ENCODE measurements at regions not wholly inside any gene's neighbourhood (a gene's known extent, or its start where the extent isn't known, plus 50 kb on each side); places are given as distances from the start of the nearest gene placed in this dataset.

DNA sequence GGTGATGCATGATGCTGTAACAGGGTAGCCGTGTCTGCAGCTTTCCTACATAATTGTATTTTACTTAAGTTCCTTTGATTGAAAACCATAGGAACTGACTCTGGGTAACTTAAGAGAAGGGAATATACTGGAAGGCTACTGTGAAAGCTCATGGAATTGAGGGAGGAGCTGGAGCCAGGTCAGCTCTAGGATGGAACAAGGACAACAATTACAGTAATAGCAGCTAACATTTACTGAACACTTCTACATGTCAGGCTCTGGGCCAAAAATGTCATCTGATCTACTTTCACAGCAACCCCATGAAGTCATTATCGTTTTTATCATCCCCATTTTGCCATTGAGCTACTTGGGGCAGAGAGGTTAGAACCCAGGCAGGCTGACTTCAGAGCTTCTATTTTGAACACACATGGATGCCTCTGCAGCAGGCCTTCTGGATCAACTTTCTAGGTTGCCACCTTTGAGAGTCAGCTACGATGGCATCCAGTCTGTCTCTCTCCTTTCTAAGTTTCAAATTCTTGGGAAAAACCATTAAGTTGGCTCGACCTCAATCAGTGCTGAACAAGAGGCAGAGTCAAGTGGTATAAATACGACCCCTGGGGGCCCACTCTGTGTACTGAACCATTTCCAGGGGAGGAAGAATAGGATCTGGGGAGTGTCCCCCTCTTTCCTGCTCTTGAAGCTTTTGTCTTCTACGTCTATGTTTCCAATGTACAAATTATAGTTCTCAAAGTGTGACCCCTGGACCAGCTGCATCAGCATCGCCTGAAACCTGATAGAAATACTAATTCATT lies 272.3 kb upstream of the PLPP4 start:
- TF ChIP-seq, protein P1, sequence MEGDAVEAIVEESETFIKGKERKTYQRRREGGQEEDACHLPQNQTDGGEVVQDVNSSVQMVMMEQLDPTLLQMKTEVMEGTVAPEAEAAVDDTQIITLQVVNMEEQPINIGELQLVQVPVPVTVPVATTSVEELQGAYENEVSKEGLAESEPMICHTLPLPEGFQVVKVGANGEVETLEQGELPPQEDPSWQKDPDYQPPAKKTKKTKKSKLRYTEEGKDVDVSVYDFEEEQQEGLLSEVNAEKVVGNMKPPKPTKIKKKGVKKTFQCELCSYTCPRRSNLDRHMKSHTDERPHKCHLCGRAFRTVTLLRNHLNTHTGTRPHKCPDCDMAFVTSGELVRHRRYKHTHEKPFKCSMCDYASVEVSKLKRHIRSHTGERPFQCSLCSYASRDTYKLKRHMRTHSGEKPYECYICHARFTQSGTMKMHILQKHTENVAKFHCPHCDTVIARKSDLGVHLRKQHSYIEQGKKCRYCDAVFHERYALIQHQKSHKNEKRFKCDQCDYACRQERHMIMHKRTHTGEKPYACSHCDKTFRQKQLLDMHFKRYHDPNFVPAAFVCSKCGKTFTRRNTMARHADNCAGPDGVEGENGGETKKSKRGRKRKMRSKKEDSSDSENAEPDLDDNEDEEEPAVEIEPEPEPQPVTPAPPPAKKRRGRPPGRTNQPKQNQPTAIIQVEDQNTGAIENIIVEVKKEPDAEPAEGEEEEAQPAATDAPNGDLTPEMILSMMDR (IDR thresholded peaks at IDR 0.05) = no peak
- TF ChIP-seq JUN (CRISPR knock-in tag; IDR thresholded peaks at IDR 0.05) (no peak), SMAD4 (CRISPR knock-in tag; IDR thresholded peaks at IDR 0.05) (no peak), NR2C2 (CRISPR knock-in tag; IDR thresholded peaks at IDR 0.05) (no peak), NR1H2 (CRISPR knock-in tag; IDR thresholded peaks at IDR 0.05) (no peak), ELF4 (CRISPR knock-in tag; IDR thresholded peaks at IDR 0.05; ENCODE audit: low read depth) (no peak), MYBL2 (CRISPR knock-in tag; IDR thresholded peaks at IDR 0.05) (no peak), RELA (CRISPR knock-in tag; IDR thresholded peaks at IDR 0.05; ENCODE audit: borderline replicate concordance) (no peak), ZNF138 (CRISPR knock-in tag; conservative IDR thresholded peaks at IDR 0.05) (no peak)
- TF ChIP-seq, protein P2, sequence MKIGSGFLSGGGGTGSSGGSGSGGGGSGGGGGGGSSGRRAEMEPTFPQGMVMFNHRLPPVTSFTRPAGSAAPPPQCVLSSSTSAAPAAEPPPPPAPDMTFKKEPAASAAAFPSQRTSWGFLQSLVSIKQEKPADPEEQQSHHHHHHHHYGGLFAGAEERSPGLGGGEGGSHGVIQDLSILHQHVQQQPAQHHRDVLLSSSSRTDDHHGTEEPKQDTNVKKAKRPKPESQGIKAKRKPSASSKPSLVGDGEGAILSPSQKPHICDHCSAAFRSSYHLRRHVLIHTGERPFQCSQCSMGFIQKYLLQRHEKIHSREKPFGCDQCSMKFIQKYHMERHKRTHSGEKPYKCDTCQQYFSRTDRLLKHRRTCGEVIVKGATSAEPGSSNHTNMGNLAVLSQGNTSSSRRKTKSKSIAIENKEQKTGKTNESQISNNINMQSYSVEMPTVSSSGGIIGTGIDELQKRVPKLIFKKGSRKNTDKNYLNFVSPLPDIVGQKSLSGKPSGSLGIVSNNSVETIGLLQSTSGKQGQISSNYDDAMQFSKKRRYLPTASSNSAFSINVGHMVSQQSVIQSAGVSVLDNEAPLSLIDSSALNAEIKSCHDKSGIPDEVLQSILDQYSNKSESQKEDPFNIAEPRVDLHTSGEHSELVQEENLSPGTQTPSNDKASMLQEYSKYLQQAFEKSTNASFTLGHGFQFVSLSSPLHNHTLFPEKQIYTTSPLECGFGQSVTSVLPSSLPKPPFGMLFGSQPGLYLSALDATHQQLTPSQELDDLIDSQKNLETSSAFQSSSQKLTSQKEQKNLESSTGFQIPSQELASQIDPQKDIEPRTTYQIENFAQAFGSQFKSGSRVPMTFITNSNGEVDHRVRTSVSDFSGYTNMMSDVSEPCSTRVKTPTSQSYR (CRISPR knock-in tag; IDR thresholded peaks at IDR 0.05) = no peak
- TF ChIP-seq, protein P3, sequence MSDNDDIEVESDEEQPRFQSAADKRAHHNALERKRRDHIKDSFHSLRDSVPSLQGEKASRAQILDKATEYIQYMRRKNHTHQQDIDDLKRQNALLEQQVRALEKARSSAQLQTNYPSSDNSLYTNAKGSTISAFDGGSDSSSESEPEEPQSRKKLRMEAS (CRISPR knock-in tag; IDR thresholded peaks at IDR 0.05) = no peak
